EH (cell line): ENCODE measurements at regions not wholly inside any gene's neighbourhood (a gene's known extent, or its start where the extent isn't known, plus 50 kb on each side); places are given as distances from the start of the nearest gene placed in this dataset.
"Not testable (repeated sequence)": the region's sequence is repeated elsewhere in the genome, so short reads cannot be mapped to it uniquely, and the experiment has no call there.

ENCODE experiments used
- DNase-seq: peaks from one replicate; pipeline ENCODE4 v3.0.0-alpha.2; 2015; ENCODE audit warnings: low read depth

- DNase-seq = no peak
Observed at GRCh38 chr4:114435116-114435515, 163.5 kb upstream of the UGT8 start.

GRCh38 chr4:114442856-114443255, 155.8 kb upstream of the UGT8 start:
- no peak for DNase-seq

- no peak for DNase-seq
Observed at GRCh38 chr4:114444211-114444610, 154.4 kb upstream of the UGT8 start.

GRCh38 chr4:114447963-114448516, 150.6 kb upstream of the UGT8 start:
- not testable (repeated sequence) for DNase-seq

- no peak for DNase-seq
Observed at GRCh38 chr4:114458728-114459127, 139.9 kb upstream of the UGT8 start.

- peak; percentile 2 for DNase-seq
Observed at GRCh38 chr4:114464726-114465272, 133.8 kb upstream of the UGT8 start.

- no peak for DNase-seq
Observed at GRCh38 chr4:114465766-114466165, 132.8 kb upstream of the UGT8 start.

- no peak for DNase-seq
Observed at GRCh38 chr4:114466299-114466698, 132.3 kb upstream of the UGT8 start.

GRCh38 chr4:114472269-114473032, 126.2 kb upstream of the UGT8 start:
- DNase-seq = no peak

- DNase-seq = no peak
Observed at GRCh38 chr4:114474188-114474800, 124.3 kb upstream of the UGT8 start.

- no peak for DNase-seq
Observed at GRCh38 chr4:114476310-114476709, 122.3 kb upstream of the UGT8 start.

- no peak for DNase-seq
Observed at GRCh38 chr4:114479595-114479994, 119.0 kb upstream of the UGT8 start.

- no peak for DNase-seq
Observed at GRCh38 chr4:114481856-114482255, 116.8 kb upstream of the UGT8 start.

- no peak for DNase-seq
Observed at GRCh38 chr4:114487101-114487500, 111.5 kb upstream of the UGT8 start.

- DNase-seq = no peak
Observed at GRCh38 chr4:114488301-114488982, 110.2 kb upstream of the UGT8 start.

GRCh38 chr4:114494246-114494803, 104.3 kb upstream of the UGT8 start:
- no peak for DNase-seq

- no peak for DNase-seq
Observed at GRCh38 chr4:114495471-114495928, 103.1 kb upstream of the UGT8 start.

GRCh38 chr4:114497116-114497515, 101.5 kb upstream of the UGT8 start:
- DNase-seq = no peak

GRCh38 chr4:114509340-114509739, 89.3 kb upstream of the UGT8 start:
- DNase-seq = no peak

- DNase-seq = peak; percentile 11
Observed at GRCh38 chr4:114512595-114513295, 85.9 kb upstream of the UGT8 start.

- DNase-seq = no peak
Observed at GRCh38 chr4:114519368-114519767, 79.2 kb upstream of the UGT8 start.

GRCh38 chr4:114527170-114527569, 71.4 kb upstream of the UGT8 start:
- DNase-seq = no peak
